Pons (tissue), 1 donor: ENCODE measurements at regions not wholly inside any gene's neighbourhood (a gene's known extent, or its start where the extent isn't known, plus 50 kb on each side); places are given as distances from the start of the nearest gene placed in this dataset.
A peak's percentile ranks its signal among the peaks of the same experiment; 100 is the strongest.

Source experiments
- DNase-seq: peaks from one replicate; pipeline ENCODE4 v3.0.0-alpha.2; 2016; ENCODE audit warnings: low spot score

- no peak for DNase-seq
These were observed 53.3 kb downstream of the C7orf25 start for GRCh38 chr7:42858570-42858969.

GRCh38 chr7:42856605-42856987, 55.3 kb downstream of the C7orf25 start:
- no peak for DNase-seq

DNA sequence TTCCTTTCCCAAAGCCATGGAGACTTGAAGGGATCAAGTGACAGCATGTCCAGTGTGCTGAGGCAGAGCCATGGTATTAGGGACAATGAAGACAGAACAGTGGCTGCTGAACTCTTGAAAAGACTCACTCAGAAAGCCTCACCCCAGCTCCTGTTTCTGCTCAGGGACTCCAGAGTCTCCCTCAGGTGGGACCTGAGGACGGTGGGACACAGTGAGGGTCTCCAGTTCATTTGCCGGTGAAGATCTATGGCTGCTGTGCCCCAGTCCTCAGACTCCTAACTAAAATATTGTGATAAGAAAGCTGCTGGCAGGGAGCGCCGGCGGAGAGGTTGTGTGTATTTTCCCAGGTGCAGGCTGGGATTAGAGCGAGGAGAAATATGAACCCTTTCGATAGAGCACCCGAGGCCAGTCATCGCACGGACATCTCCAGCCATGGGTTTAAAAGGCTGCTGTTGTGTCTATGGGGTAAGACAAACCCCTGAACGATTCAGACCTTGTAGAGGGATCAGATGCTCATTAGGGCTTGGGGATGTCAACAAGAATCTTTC, 57.2 kb downstream of the C7orf25 start:
- DNase-seq = no peak

DNA sequence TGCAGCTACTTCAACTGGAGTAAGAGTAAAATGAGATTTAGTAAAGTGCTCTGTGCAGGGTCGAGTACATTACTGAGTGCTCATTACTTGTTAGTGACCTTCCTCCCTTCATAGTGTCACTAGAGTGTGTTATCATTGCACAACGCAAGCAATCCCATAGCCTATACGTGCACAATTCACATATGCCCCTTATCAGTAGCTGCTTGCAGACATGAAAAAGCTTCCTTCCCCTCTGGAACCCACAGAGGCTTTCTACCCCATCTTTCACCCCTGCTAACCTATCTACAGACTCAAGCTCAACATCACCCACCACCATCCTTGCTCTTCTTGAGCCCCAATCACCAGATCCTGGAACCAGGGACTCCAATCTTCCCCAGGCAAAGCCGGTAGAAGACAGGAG, 59.3 kb downstream of the C7orf25 start:
- no peak for DNase-seq

DNA sequence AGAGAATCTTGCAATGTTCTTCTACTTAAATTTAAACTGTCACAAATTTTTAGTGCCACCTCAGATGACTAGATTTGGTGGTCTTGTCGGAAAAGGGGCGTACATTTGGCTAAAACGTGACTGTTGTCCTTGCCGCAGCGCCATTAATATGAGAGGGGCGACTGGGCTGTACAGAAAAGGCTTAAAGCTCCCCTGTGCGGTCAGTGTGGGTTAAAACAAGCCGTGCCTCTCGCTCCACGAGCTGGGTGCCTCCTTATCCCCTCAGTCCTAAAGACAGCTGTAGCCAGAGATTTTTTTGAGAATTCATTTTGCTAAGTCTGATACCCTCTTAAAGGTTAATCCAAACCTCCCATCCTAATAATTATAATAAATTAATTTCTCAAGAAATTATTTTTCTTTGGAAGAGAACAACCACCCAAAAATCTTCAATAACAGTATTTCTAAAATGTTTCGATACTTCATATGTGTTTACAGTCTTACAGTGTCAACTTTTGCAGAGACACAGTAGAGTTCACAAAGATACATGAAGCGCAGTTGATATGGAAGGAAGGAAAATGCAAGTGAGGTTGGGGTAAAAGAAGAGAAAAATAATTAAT, 68.6 kb downstream of the C7orf25 start:
- DNase-seq = peak; percentile 46

DNA sequence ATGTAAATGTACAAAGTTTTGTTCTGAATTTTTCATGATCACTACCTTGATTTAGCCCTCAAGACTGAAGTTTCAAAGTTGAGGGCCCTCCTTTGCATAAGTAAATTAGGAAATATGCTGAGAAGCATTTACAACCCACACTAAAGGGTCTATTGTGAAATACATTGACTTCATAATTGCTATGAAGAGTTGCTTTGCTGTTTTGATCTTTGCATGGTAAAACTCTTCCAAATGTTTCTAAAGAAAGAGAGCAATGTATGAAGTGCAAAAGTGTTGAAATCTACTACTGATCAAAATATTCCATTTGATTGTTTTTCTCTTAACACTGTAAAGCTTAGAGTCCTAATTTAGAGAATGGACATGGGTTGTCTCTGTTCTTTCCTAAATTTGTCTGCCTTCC, 77.2 kb downstream of the C7orf25 start:
- no peak for DNase-seq

- no peak for DNase-seq
These were observed 78.5 kb downstream of the C7orf25 start for GRCh38 chr7:42833411-42833810.

DNA sequence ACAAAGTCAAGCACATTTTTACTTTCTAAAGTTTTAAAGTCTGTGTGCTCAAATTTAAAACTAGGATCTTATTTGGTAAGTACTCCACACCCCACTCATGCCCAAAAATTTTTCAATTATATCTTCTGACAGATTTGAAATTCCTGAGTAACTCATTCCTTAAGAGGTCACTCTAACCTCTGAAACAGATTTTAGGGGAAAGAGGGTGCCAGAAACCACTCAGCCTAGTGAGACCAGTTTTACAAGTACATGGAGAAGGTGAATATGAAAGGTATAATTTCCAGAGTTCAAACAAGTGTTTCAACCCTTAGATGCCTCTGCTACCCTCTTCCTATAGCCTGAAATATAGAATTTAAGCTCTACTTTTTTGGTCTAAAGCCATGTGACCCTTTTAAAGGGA, 79.2 kb downstream of the C7orf25 start:
- no peak for DNase-seq

DNA sequence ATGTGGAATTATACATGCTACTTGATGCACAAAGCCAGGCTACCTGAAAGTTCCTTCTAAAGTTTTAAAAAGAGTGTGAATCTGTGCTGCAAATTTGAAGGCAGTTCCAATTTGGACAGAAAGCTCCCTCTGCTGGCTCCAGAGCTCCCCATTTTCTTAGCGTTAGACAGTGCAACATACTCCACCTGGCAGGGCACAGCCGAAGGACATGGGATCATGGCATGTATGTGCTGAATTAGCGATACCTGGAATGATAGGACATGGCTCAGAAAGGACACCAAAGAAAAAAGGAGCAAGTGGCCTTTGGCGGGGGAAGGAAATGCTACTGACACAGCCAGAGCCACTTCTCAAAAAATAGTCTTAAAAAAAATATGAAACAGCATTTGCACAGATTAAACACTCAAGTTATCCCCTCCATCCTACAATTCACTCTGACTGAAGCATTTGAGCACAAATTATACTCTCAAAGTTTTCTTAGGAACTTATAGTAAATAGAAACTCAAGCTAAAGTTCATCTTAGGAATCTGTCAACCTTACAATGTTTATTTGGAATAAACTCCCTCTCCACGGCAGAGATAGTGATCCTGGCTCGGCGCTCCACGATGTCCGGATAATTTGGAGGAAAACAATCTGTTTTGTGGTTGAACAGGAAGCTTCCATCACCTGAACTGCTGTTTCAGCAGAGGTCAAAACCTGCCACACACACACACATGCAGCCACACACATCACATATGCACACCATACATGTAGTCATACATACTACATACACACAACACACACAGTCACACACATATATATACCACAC, 80.0 kb downstream of the C7orf25 start:
- DNase-seq = peak; percentile 63

DNA sequence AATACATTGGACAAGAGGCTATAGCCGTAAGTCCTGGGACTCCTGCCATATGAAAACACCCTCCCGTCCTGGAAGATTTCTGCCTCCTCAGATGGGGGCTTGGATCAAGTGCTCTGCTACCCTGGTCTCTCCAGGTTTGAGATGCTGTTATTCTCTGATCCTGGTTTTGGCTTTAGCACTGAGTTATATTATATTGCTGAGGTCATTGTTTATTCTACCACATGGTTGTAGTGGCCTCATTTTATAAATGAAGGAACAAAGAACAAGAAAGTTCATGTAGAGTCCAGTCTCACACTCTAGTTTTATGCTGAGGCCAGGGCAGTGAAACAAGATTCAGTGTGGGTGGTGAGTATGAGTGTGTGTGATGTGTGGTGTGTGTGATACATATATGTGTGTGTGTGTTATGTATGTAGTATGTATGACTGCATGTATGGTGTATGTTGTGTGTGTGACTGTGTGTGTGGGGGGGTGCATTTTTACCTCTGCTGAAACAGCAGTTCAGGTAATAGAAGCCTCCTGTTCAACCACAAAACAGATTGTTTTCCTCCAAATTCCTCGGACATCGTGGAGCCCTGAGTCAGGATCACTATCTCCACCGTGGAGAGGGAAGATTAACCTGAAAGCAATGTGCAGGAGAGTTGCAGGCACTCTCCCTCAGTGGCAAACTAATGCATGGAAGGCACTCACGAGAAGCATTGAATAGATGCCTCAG, 80.7 kb downstream of the C7orf25 start:
- DNase-seq = no peak

DNA sequence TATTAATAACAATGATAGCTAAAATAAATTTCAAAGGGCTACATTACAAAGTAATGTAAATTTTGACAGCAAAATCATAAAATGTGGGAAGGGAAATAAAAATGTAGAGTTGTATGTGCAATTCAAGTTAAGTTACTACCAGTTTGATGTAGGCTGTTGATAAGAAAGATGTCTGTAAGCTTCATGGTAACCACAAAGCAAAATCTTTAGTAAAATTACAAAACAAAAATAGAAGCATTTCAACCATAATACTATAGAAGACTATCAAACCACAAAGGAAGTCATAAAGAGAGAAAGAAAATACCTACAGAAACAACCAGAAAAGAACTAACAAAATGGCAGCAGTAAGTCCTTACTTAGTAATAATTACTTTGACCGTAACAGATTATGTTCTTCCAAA, 99.1 kb downstream of the C7orf25 start:
- no peak for DNase-seq

GRCh38 chr7:42805601-42806000, 106.3 kb downstream of the C7orf25 start:
- no peak for DNase-seq

- no peak for DNase-seq
These were observed 117.2 kb downstream of the C7orf25 start for GRCh38 chr7:42794673-42795072.

DNA sequence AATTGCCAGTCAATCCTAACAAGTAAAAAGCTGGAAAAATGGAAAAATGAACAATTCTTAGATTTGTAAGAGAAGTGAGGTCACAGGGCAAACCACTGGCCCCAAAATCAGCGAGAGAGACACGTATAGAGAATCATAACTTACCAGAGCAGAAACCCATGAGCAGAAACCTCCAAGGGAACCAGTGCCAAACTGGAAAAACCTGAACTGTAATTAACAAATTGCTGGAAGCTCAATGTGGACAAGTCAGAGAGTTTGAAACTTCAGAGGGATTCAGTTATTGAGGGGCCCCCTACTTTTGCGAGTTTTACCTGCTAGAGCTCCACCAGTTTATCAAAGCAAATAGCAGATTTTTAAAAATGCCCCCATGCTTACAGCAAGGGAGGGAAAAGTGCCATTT, 119.0 kb downstream of the C7orf25 start:
- no peak for DNase-seq

- DNase-seq = no peak
These were observed 121.7 kb downstream of the C7orf25 start for GRCh38 chr7:42790196-42790595.

DNA sequence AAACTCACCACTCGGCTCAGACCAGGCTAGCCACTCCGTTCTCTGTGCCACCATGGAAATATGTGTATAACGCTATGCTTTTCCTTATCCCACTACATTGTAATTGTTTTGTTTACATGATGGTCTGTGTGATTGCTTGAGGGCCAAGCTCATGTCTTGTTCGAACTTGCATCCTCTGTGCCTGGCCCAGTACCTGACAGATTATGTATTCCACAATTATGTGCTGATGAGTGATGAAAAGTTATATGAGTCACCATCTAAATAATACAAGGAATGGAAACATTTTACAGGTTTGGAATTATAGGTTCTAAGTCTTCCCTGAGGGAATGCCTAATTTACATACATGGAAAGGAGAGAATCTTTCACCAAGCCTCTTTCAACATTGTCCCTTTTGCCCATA, 137.4 kb downstream of the C7orf25 start:
- no peak for DNase-seq

- DNase-seq = no peak
These were observed 141.8 kb downstream of the C7orf25 start for GRCh38 chr7:42770114-42770513.

DNA sequence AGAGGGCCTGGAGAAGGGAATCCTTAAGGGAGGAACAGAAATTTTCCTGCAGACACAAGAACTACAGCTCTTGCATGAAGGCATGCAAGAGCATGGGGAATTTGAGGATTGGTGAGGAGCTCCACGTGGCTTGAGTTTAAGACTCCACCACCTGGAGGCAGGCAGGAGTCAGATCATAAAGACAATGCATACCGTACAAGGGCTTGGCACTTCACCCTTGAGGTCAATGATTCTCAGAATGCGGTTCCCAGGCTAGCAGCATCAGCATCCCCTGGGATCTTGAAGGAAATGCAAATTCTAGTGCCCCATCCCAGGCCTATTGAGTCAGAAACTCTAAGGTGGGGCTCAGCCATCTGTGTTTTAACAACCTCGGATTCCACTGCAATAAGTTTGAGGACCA, 143.8 kb downstream of the C7orf25 start:
- no peak for DNase-seq

GRCh38 chr7:42766782-42767423, 145.0 kb downstream of the C7orf25 start:
- no peak for DNase-seq

GRCh38 chr7:42765931-42766330, 145.9 kb downstream of the C7orf25 start:
- DNase-seq = no peak

GRCh38 chr7:42763137-42763551, 148.7 kb downstream of the C7orf25 start:
- DNase-seq = no peak

DNA sequence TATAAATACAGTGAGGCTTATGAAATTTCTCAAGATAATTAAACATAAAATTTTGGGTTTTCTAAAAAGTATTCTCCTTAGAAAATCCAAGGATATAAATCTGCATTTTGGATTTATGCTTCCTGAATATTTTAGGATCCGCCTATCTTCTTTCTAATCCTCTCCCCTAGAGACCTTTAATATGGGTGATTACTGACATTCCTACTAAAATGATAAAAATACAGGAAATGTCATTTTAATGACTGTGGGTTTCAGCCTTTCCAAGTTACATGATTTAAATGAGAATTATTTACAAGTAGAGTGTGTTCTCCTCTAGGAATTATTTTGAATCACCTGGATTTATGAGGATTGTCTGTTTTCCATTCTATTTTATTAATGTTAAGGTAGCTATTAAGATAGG, 150.4 kb downstream of the C7orf25 start:
- DNase-seq = no peak
